GM12891 (cell line): ENCODE measurements at regions not wholly inside any gene's neighbourhood (a gene's known extent, or its start where the extent isn't known, plus 50 kb on each side); places are given as distances from the start of the nearest gene placed in this dataset.

Source experiments
- PAX5 ChIP-seq: IDR thresholded peaks from 2 replicates; pipeline ENCODE4 v1.6.1; 2011; ENCODE audit warnings: low read length, moderate library complexity, mild to moderate bottlenecking; ENCODE audit not compliant: insufficient read depth, severe bottlenecking
- POLR2A ChIP-seq: IDR thresholded peaks from 2 replicates; pipeline ENCODE4 v1.6.1; 2011; ENCODE audit warnings: low read depth, low read length, control low read depth
- POLR2AphosphoS5 ChIP-seq: IDR thresholded peaks from 2 replicates; pipeline ENCODE4 v1.6.1; 2011; ENCODE audit warnings: low read depth, low read length, control low read depth
- POU2F2 ChIP-seq: IDR thresholded peaks from 2 replicates; pipeline ENCODE4 v1.6.1; 2011; ENCODE audit warnings: low read depth, mild to moderate bottlenecking, control low read depth, low read length, moderate library complexity
- SPI1 ChIP-seq: IDR thresholded peaks from 2 replicates; pipeline ENCODE4 v1.6.1; 2011; ENCODE audit warnings: low read depth, low read length, control low read depth
- TAF1 ChIP-seq: IDR thresholded peaks from 2 replicates; pipeline ENCODE4 v1.6.1; 2011; ENCODE audit warnings: low read depth, low read length, control low read depth

DNA sequence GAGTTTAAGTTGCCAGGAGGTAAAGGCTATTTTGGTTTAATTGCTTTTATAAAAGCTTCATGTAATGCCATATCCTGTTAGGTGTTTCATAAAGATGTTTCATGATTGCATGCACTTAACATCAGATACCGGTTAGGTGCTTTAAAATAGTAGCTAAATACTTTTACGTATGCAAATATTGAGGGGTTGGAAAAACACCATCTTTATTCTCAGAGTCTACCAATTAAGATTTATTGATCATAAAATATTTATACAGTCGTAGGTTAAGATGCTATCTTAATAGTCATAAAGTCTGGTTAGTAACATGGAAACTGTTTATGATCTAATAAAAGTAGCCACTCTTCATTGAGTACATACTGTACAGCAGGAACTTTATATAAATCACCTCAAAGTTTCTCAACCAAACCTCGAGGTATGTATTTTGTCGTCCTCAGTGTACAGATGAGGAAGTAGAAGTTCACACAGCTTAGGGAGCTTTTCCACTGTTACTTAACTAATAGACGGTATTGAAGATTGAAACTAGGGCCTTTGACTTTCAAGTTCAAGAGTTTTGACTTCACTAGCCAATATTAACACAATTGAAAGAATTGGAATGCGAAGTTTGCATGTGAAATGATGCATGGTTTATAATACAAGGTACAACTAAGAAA, 897.1 kb downstream of the GATA3 start:
- no peak for TF ChIP-seq POLR2AphosphoS5
- TF ChIP-seq POLR2A = no peak
- TF ChIP-seq TAF1 = no peak
- TF ChIP-seq SPI1 = no peak
- TF ChIP-seq PAX5 = no peak
- no peak for TF ChIP-seq POU2F2
